22Rv1 (cell line): ENCODE measurements at regions not wholly inside any gene's neighbourhood (a gene's known extent, or its start where the extent isn't known, plus 50 kb on each side); places are given as distances from the start of the nearest gene placed in this dataset.

Experiments used
- ZFX ChIP-seq: fragments of 450-650 bp; IDR thresholded peaks from 2 replicates; pipeline ENCODE4 v1.6.1; 2017; ENCODE audit warnings: antibody characterized with exemption, borderline replicate concordance
- TF ChIP-seq, protein P1 (sequence below): fragments of 450-650 bp; IDR thresholded peaks from 2 replicates; pipeline ENCODE4 v1.5.1; 2017; ENCODE audit warnings: mild to moderate bottlenecking

DNA sequence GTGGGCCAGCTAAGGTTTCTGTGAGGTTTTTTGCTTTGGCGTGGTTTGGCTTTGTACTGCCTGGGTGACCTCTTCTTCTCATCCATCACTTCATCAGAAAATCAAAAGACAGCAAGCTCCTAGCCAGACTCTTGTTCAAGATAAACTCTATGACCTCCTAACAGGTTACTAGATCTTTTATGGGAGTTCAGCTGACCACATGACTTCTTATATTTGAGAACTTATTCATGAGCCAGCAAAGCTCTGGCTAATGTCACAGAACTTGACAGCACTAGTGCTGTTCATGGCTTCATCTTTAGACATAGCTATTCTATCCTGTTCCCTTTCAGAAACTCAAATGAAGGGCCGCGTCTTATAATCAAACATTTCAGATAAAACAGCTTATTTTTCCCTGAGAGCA, 527.1 kb upstream of the GOLIM4 start:
- TF ChIP-seq, protein P1, sequence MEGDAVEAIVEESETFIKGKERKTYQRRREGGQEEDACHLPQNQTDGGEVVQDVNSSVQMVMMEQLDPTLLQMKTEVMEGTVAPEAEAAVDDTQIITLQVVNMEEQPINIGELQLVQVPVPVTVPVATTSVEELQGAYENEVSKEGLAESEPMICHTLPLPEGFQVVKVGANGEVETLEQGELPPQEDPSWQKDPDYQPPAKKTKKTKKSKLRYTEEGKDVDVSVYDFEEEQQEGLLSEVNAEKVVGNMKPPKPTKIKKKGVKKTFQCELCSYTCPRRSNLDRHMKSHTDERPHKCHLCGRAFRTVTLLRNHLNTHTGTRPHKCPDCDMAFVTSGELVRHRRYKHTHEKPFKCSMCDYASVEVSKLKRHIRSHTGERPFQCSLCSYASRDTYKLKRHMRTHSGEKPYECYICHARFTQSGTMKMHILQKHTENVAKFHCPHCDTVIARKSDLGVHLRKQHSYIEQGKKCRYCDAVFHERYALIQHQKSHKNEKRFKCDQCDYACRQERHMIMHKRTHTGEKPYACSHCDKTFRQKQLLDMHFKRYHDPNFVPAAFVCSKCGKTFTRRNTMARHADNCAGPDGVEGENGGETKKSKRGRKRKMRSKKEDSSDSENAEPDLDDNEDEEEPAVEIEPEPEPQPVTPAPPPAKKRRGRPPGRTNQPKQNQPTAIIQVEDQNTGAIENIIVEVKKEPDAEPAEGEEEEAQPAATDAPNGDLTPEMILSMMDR, result no peak
- no peak for TF ChIP-seq ZFX
